AG09309 (cell line): ENCODE measurements at regions not wholly inside any gene's neighbourhood (a gene's known extent, or its start where the extent isn't known, plus 50 kb on each side); places are given as distances from the start of the nearest gene placed in this dataset.
A peak's percentile ranks its signal among the peaks of the same experiment; 100 is the strongest.

Experiments used
- DNase-seq: peaks from one replicate; pipeline ENCODE4 v3.0.0-alpha.2; 2010; ENCODE audit warnings: low read depth
- H3K4me3 ChIP-seq: 2 replicates; pipeline ENCODE4 v1.5.1; 2011; ENCODE audit warnings: mild to moderate bottlenecking, low read depth, low read length, moderate library complexity; ENCODE audit not compliant: control insufficient read depth
- TF ChIP-seq, protein P1 (sequence below): IDR thresholded peaks from 2 replicates; pipeline ENCODE4 v1.5.1; 2011; ENCODE audit warnings: mild to moderate bottlenecking, low read depth, low read length, inconsistent platforms; ENCODE audit not compliant: insufficient read depth, control insufficient read depth; ENCODE audit errors: missing control alignments

DNA sequence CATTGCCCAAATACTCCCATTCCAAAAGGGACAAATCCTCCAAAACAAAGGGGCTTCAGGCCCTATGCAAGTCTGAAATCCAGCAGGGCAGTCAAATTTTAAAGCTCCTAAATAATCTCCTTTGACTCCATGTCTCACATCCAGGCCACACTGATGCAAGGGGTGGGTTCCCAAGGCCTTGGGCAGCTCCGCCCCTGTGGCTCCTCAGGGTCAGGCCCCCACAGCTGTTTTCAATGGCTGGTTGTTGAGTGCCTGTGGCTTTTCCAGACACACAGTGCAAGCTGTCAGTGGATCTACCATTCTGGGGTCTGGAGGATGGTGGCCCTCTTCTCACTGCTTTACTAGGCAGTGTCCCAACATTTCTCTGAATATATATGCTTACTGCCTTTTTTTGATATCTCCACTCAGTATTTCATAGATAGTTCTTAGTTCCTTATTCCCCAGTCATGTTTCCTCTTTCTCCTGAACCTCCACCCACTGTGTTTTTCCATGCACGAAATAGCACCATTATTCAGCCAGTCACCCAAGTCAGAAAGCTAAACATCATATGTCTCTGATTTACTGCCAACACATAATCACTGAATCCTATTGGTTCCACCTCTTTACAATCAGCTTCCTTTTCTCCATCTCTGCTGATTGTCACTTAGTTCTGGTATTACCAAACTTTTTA is 172.6 kb upstream of the CACNA2D1 start:
- TF ChIP-seq, protein P1, sequence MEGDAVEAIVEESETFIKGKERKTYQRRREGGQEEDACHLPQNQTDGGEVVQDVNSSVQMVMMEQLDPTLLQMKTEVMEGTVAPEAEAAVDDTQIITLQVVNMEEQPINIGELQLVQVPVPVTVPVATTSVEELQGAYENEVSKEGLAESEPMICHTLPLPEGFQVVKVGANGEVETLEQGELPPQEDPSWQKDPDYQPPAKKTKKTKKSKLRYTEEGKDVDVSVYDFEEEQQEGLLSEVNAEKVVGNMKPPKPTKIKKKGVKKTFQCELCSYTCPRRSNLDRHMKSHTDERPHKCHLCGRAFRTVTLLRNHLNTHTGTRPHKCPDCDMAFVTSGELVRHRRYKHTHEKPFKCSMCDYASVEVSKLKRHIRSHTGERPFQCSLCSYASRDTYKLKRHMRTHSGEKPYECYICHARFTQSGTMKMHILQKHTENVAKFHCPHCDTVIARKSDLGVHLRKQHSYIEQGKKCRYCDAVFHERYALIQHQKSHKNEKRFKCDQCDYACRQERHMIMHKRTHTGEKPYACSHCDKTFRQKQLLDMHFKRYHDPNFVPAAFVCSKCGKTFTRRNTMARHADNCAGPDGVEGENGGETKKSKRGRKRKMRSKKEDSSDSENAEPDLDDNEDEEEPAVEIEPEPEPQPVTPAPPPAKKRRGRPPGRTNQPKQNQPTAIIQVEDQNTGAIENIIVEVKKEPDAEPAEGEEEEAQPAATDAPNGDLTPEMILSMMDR: no peak
- no peak for DNase-seq
- no peak overlapping the region for H3K4me3 ChIP-seq

DNA sequence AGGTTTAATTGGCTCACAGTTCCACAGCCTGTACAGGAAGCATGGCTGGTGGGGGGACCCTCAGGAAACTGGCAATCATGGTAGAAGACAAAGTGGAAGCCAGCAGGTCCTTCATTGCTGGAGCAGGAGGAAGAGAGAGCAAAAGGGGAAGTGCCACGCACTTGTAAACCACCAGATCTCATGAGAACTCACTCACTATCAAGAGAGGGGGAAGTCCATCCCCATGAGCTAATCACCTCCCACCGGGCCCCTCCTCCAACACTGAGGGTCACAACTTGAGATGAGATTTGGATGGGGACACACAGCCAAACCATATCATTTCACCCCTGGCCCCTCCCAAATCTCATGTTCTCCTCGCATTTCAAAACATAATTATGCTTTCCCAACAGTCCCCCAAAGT is 171.9 kb upstream of the CACNA2D1 start:
- H3K4me3 ChIP-seq: no peak overlapping the region
- DNase-seq: no peak
- TF ChIP-seq, protein P1: no peak

DNA sequence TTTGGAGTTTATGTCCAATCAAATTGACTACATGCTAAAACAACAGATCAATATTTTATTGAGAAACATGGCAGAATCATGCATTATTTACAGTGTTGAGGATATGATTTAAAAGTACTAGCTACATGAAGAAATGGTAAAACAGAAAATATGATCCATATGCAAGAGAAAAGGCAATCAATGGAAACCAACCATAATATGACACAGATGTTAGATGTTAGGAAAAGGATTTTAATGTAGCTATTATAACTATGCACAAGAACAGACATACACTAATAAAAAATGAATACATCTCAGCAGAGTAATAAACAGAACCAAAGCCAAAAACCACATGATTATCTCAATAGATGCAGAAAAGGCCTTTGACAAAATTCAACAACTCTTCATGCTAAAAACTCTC is 166.2 kb upstream of the CACNA2D1 start:
- no peak for DNase-seq
- H3K4me3 ChIP-seq: no peak overlapping the region
- TF ChIP-seq, protein P1: no peak

DNA sequence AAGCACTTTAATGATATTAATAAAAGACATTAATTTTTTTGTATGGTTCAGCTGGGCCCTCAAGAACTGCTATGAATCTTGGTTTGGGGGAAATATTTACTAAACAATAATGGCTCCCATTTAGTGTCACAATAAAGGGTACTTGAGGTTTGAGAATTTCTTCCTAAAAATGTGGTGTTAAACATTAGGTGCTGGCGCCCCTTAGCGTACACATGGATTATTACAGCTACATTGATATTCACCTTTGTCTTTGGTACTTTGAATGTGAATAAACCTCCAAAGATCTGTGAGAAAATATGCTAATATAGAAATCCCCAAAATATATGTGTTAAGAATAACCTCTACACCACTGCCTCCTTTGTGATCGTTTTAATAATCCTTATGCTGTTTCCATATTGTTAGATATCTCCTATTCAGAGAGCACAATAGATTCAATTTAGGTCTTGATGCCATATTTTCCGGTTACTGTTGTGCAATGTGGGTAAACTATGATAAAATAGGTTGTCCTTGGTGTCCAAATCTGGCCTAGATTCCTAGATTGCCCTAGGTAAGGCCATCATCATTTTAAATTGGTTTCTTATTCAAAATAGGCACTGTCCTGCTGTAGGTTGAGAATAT is 161.8 kb upstream of the CACNA2D1 start:
- TF ChIP-seq, protein P1: peak; percentile 60
- DNase-seq: no peak
- H3K4me3 ChIP-seq: no peak overlapping the region

DNA sequence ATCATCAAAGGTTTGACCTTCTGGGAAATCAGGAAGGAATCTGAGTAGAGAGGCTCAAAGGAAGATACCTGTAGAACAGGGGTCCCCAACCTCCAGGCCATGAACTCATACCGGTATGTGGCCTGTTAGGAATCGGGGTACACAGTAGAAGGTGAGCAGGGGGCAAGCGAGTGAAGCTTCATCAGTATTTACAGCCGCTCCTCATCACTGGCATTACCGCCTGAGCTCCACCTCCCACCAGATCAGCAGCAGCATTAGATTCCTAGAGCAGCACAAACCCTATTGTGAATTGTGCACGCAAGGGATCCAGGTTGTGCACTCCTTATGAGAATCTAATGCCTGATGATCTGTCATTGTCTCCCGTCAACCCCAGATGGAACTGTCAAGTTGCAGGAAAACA is 158.5 kb upstream of the CACNA2D1 start:
- no peak for DNase-seq
- TF ChIP-seq, protein P1: no peak
- no peak overlapping the region for H3K4me3 ChIP-seq

DNA sequence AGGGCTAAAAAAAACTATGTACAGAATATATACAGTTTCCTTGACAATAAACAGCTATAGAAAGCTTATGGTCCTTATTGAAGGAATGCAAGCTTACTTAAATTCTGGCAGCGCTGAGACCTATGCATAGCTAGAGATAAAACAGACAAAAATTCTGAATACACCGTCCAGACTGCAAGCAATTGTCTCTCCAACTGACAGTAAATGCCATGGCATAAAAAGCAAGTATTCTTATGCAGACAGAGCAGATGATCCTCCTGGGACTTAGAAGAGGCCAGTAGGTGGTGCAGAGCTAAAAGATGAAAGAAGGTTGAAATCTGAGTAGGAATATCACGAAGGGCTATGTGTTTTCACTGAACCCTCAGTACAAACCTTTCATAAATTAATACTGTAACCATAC is 157.0 kb upstream of the CACNA2D1 start:
- TF ChIP-seq, protein P1: peak; percentile 32
- DNase-seq: no peak
- no peak overlapping the region for H3K4me3 ChIP-seq
